ENCODE measurements at regions not wholly inside any gene's neighbourhood (a gene's known extent, or its start where the extent isn't known, plus 50 kb on each side); places are given as distances from the start of the nearest gene placed in this dataset.

DNA sequence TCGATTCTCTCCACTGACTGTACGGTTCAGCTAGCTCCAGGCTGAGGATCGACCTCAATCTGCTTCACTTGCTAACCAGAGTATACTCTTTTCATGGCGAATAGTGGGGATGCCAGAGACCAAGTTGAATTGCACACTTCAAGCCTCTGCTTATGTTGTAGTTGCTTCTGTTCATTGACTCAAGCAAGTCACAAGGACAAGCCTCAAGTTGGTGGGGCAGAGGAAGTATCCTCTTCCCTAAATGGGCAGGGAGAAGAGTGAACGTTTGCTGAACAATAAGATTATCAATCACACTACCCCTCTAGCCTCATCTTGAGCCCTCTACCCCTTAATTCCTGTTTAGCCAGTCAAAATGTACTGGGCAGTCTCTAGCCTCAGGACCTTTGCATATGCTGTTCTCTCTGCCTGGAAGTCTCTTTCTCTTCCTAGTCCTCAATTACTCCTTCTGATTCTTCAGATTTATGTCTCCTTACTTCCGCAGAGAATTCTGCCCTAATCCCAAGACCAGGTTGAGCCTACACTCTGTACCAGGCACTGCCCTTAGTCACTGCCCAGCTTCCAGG lies 390.4 kb upstream of the PROK2 start:
- TF ChIP-seq, protein P1, sequence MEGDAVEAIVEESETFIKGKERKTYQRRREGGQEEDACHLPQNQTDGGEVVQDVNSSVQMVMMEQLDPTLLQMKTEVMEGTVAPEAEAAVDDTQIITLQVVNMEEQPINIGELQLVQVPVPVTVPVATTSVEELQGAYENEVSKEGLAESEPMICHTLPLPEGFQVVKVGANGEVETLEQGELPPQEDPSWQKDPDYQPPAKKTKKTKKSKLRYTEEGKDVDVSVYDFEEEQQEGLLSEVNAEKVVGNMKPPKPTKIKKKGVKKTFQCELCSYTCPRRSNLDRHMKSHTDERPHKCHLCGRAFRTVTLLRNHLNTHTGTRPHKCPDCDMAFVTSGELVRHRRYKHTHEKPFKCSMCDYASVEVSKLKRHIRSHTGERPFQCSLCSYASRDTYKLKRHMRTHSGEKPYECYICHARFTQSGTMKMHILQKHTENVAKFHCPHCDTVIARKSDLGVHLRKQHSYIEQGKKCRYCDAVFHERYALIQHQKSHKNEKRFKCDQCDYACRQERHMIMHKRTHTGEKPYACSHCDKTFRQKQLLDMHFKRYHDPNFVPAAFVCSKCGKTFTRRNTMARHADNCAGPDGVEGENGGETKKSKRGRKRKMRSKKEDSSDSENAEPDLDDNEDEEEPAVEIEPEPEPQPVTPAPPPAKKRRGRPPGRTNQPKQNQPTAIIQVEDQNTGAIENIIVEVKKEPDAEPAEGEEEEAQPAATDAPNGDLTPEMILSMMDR (IDR thresholded peaks at IDR 0.05) = no peak
- no peak for TF ChIP-seq SIN3A (IDR thresholded peaks at IDR 0.05; ENCODE audit: borderline replicate concordance, insufficient read depth, low read depth, low read length)
